NCI-H2196 (cell line): ENCODE measurements at regions not wholly inside any gene's neighbourhood (a gene's known extent, or its start where the extent isn't known, plus 50 kb on each side); places are given as distances from the start of the nearest gene placed in this dataset.
A peak's percentile ranks its signal among the peaks of the same experiment; 100 is the strongest.
"Not testable (repeated sequence)": the region's sequence is repeated elsewhere in the genome, so short reads cannot be mapped to it uniquely, and the experiment has no call there.

ENCODE experiments used
- DNase-seq: peaks from one replicate; lab custom pipeline; 2025; ENCODE audit not compliant: unreplicated experiment; lab: John Stamatoyannopoulos, UW

DNA sequence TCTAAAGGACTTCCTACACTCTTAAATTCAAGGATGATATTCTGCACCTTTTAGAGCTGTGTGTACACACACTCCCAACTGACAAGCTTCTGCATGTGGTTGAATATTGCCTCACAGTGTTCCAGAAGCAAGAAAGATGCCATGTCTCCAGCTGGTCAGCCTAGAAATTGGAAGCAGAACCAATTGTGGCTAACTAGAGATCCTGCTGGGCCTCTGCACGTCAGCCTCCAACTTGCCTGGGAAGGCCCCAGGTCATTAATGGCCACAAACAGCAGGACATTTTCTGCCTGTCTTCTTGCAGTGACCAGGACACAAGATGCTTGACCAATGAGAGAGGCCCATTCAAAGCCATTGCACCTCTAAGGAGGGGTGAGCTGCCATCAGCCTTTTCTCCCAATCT is 571.9 kb upstream of the BRINP1 start:
- DNase-seq: no peak

DNA sequence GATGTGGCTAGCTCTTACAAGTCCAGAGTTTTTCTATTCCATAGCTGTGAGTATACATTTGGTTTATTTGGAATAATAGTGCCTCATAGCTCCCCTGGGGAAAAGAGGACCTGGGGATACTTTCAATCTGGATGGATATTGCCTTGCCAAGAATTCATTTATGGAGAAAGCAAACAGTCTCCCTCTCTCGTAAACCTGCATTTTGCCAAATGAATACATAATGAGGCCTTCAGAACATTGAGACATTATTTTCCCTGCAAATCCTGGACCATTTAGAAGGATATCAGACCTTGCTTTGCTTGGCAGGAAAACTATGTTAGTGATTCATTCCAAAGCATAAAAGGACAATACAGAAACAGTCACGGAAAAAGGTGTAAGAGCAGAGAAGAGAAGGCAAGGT is 569.6 kb upstream of the BRINP1 start:
- no peak for DNase-seq

DNA sequence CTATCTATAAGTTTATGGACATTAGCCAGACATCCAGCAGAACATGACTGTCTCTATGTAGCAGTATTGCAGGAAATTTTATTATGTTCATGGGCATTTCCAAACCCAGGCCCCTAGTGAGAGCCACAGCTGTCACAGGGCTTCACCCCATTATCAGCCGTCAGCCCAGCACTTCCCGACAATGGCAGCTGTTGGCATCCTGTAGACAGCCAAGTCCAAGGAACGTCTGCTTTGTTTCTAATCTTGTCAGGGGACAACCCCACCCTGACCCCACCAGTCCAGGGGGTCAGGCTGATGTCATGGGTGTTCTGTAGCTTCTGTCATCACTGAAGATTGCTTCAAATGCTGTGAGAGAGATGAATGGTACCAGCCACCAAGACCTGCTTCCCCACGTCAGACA is 565.3 kb upstream of the BRINP1 start:
- DNase-seq: no peak

DNA sequence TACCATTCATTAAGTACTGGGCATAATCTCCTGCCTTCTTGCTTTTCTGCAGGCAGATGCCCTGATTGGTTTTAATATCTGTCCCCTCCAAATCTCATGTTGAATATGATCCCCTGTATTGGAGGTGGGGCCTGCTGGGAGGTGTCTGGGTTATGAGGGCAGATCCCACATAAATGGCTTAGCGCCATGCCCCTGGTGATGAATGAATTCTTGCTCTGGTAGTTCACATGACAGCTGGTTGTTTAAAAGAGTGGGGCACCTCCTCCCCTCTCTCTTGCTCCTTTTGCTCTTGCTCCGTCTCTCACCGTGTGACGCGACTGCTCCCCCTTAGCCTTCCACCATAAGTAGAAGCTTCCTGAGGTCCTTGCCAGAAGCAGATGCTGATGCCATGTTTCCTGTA is 564.0 kb upstream of the BRINP1 start:
- DNase-seq: no peak

DNA sequence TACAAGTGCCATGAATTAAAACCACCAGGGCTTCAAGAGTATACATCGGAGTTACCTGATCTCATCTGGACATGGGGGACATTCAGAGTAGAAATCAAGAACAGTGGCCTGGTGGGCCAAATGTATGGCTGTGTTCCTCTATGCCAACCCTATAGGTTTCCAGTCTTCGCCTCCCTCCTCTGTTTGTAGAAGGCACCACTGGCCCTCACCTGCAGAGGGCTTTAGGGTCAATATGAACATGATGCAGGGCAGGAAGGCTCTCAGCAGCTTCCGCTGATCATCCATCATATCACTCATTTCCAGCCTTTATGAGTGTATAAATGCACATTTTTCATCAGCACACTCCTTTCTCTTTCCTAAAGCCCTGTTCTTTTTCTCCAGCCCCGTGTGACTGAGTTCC is 555.5 kb upstream of the BRINP1 start:
- no peak for DNase-seq

DNA sequence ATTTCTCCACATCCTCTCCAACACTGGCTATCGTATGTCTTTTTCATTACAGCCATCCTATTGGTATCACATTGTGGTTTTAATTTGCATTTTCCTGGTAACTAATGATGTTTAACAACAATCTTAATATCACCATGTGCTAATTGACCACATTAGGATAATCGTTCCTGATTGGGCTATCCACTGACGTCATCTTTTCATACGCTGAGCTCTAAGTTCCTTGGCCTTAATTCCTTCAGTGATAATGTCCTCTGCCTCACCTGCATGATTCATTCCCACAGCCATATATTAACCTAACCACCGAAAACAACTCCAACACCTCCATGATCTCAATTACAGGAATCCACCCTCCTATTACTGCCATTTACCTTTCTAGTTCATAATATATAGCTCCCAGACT is 547.9 kb upstream of the BRINP1 start:
- DNase-seq: no peak

DNA sequence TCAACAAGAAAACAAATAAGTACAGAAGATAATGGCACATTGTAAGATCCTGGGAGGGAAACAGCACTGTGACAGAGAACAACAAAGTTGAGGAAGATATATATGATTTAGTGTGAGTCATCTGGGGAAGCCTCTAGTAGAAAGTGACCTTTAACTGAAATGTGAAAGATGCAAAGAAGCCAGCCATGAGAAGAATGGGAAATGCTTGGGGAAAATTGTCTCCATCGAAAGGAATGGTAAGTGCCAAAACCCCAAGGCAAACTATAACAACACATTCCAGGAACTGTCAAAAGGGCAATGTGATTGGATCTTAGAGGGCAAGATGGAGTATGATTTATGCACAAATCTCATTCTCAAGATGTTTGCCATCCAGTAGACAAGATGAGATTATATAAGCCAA is 537.8 kb upstream of the BRINP1 start:
- DNase-seq: no peak

DNA sequence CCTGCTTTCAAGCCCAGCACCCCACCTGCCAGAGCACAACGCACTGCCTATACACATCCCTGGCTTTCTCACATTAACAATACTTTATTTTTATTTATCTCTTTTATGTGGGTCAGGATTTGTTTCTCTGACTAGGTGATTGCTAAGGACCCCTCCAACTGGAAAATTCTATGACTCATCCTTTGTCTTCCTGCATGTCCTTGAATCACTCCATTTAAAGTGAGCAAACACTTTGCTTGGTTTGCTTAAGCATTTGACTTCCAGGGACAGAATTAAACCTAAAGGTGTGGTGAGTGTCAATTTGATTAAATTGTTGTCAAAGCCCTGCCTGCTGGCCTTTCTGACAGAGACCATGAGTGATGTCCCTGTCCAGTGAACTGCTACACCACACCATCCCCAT is 536.5 kb upstream of the BRINP1 start:
- no peak for DNase-seq

DNA sequence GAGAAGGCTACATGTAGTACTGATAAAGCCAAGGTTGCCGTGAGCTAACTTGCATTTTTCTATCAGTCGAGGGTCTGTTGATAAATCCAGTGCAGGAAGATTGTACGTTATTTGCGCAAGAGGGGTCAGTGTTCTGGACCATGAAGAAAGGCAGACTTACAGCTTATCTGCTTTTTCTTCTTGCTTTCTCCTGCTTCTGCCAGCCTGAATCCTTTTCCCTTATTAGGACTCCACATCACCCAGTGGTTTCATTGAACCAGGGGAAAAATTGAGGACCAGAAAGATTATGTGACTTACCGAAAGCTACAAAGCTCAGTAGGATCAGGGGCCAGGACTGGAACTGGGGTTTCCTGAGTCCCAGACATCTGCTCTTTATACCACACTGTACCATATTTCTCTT is 534.6 kb upstream of the BRINP1 start:
- no peak for DNase-seq

DNA sequence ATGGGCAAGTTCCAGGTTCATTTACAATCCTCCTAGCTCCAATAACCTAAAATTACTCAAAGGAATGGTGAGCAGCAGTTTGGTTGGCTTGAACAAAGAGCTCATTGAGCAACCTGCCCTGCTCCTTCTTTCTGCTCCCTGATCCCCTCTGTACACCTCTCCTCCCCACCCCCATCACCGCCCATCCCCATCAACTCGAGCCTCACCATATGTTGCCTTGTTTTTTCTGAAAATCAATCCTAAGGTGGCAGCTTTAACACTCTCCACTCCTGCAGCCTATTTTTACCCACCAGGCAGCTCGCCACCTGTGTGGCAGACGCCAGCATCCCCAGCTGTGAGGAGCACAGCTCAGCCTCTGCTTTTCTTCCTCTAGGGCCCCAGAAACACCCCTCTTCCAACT is 533.4 kb upstream of the BRINP1 start:
- DNase-seq: no peak

DNA sequence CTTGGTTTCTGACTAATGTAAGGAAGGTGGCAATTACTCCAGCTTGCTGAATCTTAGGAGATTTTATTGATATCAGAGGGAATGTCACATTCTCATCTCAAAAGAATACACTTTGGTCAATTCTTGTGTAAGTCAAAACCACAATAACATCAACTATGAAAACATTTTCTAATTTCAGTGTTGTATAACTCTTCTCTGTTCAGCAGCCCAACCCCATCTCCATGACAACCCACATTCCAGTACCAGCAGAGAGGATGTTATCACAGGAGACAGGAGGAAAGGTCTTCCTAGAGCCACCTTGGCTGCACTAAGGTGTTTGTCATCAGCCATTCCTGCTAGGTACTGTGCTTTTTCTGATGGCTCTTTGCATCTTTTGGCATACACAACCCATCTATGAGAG is 529.1 kb upstream of the BRINP1 start:
- DNase-seq: no peak

DNA sequence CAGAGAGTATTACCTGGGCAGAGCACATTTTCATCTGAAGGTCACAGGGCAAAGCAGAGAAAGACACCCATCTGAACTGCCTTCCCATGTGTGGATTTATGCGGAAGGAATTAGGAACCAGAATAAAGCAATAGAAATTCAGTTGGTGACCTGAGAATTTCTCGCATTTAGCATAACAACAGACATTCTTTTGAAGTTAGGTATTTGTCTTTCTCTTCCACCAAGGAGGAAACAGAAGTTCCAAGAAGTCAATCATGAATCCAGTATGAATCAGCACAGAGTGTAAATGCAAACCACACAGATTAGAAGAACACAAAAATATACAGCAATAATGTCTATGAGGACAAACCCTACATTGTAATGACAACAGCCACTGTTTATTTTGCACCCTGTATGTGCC is 515.2 kb upstream of the BRINP1 start:
- no peak for DNase-seq

DNA sequence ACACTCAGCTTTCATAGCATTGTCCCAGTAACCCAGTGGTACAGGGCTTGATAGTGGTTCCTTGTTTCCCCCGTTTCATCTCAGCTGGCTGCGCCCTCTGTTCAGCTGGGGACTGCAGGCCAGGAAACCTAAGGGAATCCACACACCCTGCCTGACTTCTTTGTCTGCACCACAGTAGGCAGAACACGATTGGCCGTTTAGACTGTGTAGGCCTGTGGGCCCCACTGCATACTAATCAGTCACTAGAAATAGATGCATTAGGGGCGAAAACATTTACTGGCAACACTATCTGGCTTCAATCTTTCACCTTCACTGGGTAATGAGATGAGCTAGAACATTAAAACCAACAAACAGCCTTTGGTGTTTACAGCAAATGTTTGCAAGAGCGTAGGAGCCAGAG is 512.7 kb upstream of the BRINP1 start:
- no peak for DNase-seq

DNA sequence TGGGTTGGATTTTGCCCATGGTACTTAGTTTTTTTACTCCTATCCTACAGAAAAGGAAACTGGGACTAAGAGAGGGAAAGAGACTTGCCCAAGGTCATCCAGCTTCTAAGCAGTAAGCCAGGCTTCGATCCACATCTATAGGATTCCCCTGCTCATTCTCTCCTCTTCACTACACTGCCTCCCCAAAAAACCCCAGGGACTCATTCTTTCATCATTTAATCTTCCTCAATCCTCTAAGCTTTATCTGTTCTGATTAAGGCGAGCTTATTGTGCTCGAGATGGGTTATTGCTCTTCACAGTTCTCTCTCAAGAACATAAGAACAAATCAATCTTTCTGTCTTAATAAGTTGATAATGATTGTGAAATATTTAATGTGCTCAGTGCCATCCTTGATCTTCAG is 511.1 kb upstream of the BRINP1 start:
- no peak for DNase-seq

DNA sequence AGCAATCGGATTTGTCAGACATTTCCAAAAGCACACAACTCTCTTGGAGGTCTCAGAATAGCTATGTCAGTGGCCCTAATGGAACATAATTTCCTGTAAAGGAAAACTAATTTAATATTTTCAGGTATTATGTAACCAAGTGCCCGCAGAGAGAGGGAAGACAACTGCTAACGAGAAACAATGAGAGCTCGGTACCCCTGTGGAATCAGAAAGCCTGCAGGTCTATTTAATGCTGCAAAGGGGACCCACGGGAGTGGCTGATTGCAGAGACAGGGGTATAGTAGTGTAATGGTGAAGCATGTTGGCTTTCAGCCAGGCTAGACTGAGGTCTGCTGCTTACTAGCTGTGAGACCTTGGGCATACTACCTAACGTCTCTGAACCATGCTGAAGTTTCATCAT is 508.1 kb upstream of the BRINP1 start:
- DNase-seq: no peak

DNA sequence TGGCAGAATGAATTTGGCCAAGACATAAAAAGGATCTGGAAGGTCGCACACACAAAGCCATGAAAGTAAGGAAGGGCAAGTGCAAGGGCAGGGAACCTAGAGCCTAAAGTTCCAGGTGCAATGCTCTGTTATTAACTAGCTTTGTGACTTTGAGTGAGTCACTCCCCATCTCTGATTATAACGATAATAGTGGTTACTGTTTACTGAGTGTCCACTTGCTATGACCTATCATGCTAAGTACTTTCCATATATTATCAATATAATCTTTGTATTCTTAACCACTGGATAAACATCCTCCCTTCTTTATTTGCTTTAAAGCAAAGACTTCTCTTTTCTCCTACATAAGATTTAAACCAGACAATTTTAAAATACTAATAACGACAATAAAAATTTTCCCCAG is 504.6 kb upstream of the BRINP1 start:
- no peak for DNase-seq

DNA sequence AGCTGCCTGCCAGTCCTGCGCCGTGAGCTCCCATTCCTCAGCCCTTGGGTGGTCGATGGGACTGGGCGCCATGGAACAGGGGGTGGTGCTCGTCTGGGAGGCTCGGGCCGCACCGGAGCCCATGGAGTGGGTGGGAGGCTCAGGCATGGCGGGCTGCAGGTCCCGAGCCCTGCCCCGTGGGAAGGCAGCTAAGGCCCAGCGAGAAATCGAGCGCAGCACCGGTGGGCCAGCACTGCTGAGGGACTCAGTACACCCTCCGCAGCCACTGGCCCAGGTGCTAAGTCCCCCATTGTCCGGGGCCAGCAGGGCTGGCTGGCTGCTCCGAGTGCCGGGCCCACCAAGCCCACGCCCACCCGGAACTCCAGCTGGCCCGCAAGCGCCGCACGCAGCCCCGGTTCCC is 501.0 kb upstream of the BRINP1 start:
- not testable (repeated sequence) for DNase-seq

DNA sequence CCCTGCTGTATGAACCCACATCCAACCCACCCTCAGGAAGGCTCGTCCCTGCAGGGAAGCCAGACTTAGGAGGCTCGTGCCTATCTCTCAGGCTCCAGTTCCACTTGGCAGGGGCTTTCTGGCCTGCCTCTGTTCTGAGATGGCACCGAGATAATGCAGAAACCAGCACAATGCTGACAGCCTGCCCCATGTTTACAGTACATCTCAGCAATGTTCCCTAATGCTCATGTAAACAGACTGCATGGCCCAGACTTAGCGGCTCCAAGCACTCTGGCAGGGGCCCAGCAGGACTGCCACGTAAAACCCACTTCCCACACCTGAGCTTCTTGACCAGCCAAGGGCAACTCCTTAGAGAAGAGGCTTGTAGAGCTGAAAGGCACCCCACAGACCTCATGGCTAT is 499.5 kb upstream of the BRINP1 start:
- peak; percentile 59 for DNase-seq

DNA sequence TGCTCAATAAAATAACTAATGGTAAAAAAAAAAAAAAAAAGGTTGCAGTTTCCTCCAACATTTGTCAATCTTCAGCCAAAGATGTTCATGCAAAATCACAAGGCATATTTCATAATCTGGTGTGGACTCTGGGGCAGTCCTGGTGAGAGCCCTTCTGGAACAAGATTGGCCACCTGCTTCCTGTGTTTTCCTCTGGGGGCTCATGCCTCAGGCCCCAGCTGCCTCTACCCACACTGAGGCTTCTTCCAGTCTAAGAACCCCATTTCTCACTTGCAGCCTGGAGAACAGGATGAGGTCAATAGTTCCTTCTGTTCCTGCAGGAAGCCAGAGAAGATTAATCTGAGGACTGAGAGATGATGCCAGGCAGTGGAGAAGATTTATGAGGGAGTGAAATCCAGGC is 492.6 kb upstream of the BRINP1 start:
- DNase-seq: no peak

DNA sequence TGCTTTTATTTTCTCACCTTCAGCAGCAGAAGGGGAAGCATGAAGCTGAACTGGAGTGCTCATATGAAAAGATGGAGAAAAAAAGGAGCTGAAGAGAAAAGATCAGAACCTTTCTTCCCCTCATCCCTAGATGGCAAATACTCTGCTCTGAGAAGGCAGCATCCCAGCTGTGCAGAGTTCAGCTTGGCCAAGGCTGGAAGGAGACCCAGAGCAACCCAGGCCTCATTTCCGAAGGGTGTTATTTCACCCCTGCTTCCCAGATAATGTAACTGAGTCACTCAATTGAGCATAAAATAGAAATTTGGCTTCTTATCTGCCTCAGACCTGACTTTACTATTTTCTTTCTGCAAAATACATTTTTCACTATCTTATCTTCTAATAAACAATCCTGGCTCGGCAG is 489.9 kb upstream of the BRINP1 start:
- no peak for DNase-seq

DNA sequence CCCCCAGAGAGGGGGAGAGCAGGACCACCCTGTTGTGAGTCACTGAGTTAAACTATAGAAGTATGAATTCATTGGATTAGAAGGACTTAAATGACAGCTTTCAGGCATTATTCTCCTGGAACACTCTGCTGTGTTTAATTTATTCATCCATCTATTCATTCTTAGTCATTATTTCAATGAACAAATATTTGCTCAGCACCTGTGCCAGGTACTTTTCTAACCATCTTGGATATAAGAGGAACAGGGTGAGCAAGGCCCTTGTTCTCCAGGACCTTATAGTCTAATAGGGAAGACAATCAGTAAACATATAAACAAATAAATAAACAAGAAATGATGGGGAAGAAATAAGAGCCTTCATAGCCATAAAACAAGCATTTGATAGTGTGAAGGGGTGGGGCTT is 483.9 kb upstream of the BRINP1 start:
- no peak for DNase-seq

DNA sequence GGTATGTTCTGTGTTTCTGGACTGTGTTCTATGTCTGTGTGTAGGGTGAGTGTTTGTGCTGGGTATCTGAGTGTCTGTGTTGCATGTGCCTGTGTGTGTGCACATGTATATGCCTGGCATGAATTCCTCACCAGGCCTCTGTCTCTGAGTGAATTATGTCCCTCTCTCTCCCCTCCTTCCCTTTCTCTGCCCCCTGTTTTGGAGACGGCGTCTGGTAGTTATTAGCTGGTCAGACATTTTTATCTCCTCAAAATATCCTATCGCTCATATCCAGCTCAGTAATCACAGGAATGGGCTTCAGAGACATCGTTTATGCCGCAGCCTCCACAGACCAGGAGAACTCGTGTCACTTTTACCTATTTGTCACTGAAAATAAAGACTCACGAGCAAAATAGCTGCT is 483.2 kb upstream of the BRINP1 start:
- DNase-seq: no peak

DNA sequence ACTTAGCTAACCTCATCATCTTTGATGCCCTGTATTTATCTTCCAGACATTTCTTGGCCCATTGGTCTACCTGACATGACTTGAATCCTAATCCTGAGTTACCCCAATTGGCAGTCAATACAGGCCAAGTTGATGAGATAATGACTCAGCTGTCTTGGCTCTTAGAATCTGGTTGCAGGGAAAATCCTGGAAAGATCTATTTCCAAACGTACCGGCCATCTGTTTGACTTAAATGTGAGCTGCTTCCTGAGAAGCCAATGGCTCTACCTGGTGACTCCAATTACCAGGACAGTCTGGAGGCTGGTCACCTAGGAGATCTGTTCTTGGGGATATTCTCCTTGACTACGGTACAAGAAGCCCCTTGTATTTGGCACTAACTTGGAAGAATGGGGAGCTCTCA is 475.2 kb upstream of the BRINP1 start:
- DNase-seq: no peak

DNA sequence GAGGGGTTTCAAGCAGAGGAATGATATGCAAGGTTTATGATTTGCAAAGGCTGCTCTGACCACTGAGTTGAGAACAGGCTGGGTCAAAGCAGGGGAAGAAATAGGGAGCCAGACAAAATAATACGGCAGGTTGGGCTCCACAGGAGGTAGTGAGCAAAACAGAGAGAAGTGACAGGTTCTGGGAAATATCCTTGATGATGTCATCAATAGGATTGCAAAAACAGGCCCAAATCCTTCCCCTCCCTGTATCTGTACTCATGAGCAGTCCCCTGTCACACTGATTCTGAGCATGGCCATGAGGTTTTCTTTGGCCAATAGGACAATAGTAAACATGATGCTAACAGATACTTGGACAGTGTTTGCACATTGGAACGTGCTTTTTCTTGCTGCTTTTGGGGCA is 471.8 kb upstream of the BRINP1 start:
- DNase-seq: no peak
